ENCODE measurements at regions not wholly inside any gene's neighbourhood (a gene's known extent, or its start where the extent isn't known, plus 50 kb on each side); places are given as distances from the start of the nearest gene placed in this dataset.

DNA sequence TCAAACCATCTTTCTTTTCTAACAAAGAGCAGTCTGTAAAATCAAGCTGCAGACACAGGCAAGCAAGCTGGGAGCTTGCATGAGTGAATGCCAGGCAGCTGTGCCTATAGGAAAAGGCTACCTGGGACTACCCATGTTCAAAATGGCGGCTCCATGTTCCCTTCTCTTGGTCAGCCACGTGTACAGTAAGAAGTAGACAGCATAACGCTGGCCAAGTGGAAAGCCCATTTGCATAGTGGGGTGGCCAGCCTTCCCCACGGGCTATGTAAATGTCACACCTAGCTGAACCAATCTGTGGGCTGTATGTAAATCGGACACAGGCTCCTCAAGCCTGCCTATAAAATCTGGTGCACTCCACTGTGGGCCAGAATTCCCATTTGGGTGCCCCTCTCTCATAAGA lies 117.1 kb downstream of the SYT10 start:
- POLR2A ChIA-PET = no interaction called here
- no peak overlapping the region for H3K9ac ChIP-seq (ENCODE audit: insufficient read depth in 1 of 2, low read depth in 2 of 2, low read length in 2 of 2)
- peak overlapping the region; percentile 86 for H2AFZ ChIP-seq (ENCODE audit: low read depth, low read length)
- TF ChIP-seq ZNF184 (CRISPR knock-in tag; IDR thresholded peaks at IDR 0.05) = no peak
- peak; percentile 68; the same call in 1 of the 2 replicates for TF ChIP-seq EHMT2 (IDR thresholded peaks at IDR 0.05)
- no peak for TF ChIP-seq NR4A1 (CRISPR knock-in tag; IDR thresholded peaks at IDR 0.05)
- TF ChIP-seq NR4A1 (tag; IDR thresholded peaks at IDR 0.05) = no peak
- TF ChIP-seq L3MBTL2 (IDR thresholded peaks at IDR 0.05) = peak; percentile 60; the same call in 1 of the 2 replicates
- TF ChIP-seq, protein P1, sequence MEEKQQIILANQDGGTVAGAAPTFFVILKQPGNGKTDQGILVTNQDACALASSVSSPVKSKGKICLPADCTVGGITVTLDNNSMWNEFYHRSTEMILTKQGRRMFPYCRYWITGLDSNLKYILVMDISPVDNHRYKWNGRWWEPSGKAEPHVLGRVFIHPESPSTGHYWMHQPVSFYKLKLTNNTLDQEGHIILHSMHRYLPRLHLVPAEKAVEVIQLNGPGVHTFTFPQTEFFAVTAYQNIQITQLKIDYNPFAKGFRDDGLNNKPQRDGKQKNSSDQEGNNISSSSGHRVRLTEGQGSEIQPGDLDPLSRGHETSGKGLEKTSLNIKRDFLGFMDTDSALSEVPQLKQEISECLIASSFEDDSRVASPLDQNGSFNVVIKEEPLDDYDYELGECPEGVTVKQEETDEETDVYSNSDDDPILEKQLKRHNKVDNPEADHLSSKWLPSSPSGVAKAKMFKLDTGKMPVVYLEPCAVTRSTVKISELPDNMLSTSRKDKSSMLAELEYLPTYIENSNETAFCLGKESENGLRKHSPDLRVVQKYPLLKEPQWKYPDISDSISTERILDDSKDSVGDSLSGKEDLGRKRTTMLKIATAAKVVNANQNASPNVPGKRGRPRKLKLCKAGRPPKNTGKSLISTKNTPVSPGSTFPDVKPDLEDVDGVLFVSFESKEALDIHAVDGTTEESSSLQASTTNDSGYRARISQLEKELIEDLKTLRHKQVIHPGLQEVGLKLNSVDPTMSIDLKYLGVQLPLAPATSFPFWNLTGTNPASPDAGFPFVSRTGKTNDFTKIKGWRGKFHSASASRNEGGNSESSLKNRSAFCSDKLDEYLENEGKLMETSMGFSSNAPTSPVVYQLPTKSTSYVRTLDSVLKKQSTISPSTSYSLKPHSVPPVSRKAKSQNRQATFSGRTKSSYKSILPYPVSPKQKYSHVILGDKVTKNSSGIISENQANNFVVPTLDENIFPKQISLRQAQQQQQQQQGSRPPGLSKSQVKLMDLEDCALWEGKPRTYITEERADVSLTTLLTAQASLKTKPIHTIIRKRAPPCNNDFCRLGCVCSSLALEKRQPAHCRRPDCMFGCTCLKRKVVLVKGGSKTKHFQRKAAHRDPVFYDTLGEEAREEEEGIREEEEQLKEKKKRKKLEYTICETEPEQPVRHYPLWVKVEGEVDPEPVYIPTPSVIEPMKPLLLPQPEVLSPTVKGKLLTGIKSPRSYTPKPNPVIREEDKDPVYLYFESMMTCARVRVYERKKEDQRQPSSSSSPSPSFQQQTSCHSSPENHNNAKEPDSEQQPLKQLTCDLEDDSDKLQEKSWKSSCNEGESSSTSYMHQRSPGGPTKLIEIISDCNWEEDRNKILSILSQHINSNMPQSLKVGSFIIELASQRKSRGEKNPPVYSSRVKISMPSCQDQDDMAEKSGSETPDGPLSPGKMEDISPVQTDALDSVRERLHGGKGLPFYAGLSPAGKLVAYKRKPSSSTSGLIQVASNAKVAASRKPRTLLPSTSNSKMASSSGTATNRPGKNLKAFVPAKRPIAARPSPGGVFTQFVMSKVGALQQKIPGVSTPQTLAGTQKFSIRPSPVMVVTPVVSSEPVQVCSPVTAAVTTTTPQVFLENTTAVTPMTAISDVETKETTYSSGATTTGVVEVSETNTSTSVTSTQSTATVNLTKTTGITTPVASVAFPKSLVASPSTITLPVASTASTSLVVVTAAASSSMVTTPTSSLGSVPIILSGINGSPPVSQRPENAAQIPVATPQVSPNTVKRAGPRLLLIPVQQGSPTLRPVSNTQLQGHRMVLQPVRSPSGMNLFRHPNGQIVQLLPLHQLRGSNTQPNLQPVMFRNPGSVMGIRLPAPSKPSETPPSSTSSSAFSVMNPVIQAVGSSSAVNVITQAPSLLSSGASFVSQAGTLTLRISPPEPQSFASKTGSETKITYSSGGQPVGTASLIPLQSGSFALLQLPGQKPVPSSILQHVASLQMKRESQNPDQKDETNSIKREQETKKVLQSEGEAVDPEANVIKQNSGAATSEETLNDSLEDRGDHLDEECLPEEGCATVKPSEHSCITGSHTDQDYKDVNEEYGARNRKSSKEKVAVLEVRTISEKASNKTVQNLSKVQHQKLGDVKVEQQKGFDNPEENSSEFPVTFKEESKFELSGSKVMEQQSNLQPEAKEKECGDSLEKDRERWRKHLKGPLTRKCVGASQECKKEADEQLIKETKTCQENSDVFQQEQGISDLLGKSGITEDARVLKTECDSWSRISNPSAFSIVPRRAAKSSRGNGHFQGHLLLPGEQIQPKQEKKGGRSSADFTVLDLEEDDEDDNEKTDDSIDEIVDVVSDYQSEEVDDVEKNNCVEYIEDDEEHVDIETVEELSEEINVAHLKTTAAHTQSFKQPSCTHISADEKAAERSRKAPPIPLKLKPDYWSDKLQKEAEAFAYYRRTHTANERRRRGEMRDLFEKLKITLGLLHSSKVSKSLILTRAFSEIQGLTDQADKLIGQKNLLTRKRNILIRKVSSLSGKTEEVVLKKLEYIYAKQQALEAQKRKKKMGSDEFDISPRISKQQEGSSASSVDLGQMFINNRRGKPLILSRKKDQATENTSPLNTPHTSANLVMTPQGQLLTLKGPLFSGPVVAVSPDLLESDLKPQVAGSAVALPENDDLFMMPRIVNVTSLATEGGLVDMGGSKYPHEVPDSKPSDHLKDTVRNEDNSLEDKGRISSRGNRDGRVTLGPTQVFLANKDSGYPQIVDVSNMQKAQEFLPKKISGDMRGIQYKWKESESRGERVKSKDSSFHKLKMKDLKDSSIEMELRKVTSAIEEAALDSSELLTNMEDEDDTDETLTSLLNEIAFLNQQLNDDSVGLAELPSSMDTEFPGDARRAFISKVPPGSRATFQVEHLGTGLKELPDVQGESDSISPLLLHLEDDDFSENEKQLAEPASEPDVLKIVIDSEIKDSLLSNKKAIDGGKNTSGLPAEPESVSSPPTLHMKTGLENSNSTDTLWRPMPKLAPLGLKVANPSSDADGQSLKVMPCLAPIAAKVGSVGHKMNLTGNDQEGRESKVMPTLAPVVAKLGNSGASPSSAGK (IDR thresholded peaks at IDR 0.05) = peak; percentile 37
- TF ChIP-seq, protein P2, sequence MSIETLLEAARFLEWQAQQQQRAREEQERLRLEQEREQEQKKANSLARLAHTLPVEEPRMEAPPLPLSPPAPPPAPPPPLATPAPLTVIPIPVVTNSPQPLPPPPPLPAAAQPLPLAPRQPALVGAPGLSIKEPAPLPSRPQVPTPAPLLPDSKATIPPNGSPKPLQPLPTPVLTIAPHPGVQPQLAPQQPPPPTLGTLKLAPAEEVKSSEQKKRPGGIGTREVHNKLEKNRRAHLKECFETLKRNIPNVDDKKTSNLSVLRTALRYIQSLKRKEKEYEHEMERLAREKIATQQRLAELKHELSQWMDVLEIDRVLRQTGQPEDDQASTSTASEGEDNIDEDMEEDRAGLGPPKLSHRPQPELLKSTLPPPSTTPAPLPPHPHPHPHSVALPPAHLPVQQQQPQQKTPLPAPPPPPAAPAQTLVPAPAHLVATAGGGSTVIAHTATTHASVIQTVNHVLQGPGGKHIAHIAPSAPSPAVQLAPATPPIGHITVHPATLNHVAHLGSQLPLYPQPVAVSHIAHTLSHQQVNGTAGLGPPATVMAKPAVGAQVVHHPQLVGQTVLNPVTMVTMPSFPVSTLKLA (conservative IDR thresholded peaks at IDR 0.05) = 0 out of 4 replicates have a peak, but pooled peaks of 1 of the 2 experiments have one; percentile 24
- TF ChIP-seq, protein P3, sequence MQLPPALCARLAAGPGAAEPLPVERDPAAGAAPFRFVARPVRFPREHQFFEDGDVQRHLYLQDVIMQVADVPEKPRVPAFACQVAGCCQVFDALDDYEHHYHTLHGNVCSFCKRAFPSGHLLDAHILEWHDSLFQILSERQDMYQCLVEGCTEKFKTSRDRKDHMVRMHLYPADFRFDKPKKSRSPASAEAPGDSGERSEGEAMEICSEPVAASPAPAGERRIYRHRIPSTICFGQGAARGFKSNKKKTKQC (CRISPR knock-in tag; IDR thresholded peaks at IDR 0.05) = no peak
- TF ChIP-seq PHF20 (IDR thresholded peaks at IDR 0.05; ENCODE audit: partially characterized antibody) = no peak
- TF ChIP-seq GATA2 (CRISPR knock-in tag; IDR thresholded peaks at IDR 0.05) = no peak

More for the DNA sequence above, 117.1 kb downstream of the SYT10 start:
- H3K9me3 ChIP-seq (replicated peaks; ENCODE audit: control insufficient read depth, insufficient read depth, low read depth, low read length) = no peaks in the 10 kb centered on the region
- H3K27me3 ChIP-seq (ENCODE audit: control insufficient read depth in 2 of 2, insufficient read depth in 2 of 2, low read length in 2 of 2) = no peaks in the 10 kb centered on the region
- no peak overlapping the region for H3K4me3 ChIP-seq
- CTCF ChIA-PET (ENCODE audit: low intra/inter-chr PET ratio) = no interaction called here
- in situ Hi-C loops (cut with MboI) (no loop called here), intact Hi-C loops (cut with micrococcal nuclease) (no loop called here)
- H3K4me1 ChIP-seq (replicated peaks in 1 of 2; ENCODE audit: control insufficient read depth in 2 of 2, insufficient read depth in 2 of 2, low read length in 2 of 2) = no peaks in the 10 kb centered on the region; a peak in 2 of 5 replicates
- WGBS (ENCODE audit: insufficient coverage, low coverage, missing lambda C conversion rate) = 12% methylated on average over 5 of the region's 5 CpGs
- ATAC-seq (peak; percentile 90), FAIRE-seq (peak; percentile 89), DNase-seq (ENCODE audit: extremely low read depth in 1 of 4, low spot score in 3 of 4) (peak in 2 of 4 experiments; percentile 10 to 57)
- no peaks in the 10 kb centered on the region for H3K9me1 ChIP-seq (ENCODE audit: control insufficient read depth, insufficient read depth, low read length)
- no TSS peak for BruUV-seq (replicated peaks)
- no peak overlapping the region for H3K27ac ChIP-seq (ENCODE audit: extremely low read depth, low read depth, low read length)
- H3K4me2 ChIP-seq (ENCODE audit: insufficient read depth, low read length) = no peak overlapping the region
- no peaks in the 10 kb centered on the region for H3K36me3 ChIP-seq (ENCODE audit: control insufficient read depth, insufficient read depth, low read length)
- H3K79me2 ChIP-seq (ENCODE audit: control insufficient read depth, insufficient read depth, low read length) = no peaks in the 10 kb centered on the region
- H4K20me1 ChIP-seq (replicated peaks; ENCODE audit: control insufficient read depth, insufficient read depth, low read length) = no peaks in the 10 kb centered on the region

Data from K562 (cell line).